BE2C (cell line): ENCODE measurements at regions not wholly inside any gene's neighbourhood (a gene's known extent, or its start where the extent isn't known, plus 50 kb on each side); places are given as distances from the start of the nearest gene placed in this dataset.

ENCODE experiments used
- DNase-seq: peaks from one replicate; pipeline ENCODE4 v3.0.0-alpha.2; 2020
- H3K27me3 ChIP-seq: fragments of 250-450 bp; sonication (Bioruptor Pico); 2 replicates; pipeline ENCODE4 v1.5.1; 2020; ENCODE audit warnings: mild to moderate bottlenecking
- H3K36me3 ChIP-seq: fragments of 250-450 bp; sonication (Bioruptor Pico); 2 replicates; pipeline ENCODE4 v1.5.1; 2020; ENCODE audit warnings: mild to moderate bottlenecking
- H3K4me1 ChIP-seq: fragments of 250-450 bp; sonication (Bioruptor Pico); 2 replicates; pipeline ENCODE4 v1.5.1; 2020
- H3K4me3 ChIP-seq: 2 replicates; pipeline ENCODE4 v1.5.1; 2011; ENCODE audit warnings: low read depth, low read length
- H3K9me3 ChIP-seq: fragments of 250-450 bp; sonication (Bioruptor Pico); 2 replicates; pipeline ENCODE4 v1.5.1; 2020
- TF ChIP-seq, protein P1 (sequence below): IDR thresholded peaks from 2 replicates; pipeline ENCODE4 v1.5.1; 2012; ENCODE audit warnings: mild to moderate bottlenecking, low read depth, low read length

DNA sequence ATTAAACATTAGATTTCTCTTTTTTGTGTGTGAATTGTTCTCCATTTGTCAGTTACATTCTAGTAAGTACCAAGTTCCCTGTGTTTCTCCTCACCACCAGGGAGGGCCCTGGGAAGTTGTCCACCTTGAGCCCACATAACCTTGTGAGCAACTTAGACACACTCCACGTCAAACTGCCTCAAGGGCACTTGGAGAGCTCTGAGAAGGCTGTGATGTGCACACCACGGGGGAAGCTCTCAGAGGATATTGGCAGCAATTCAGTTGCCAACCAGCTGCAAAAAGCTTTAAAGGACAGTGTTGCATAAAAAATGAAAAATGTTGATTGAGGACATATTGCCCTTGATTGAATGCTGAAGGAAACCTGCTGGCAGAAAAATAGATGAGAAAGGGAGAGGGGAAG lies 743.6 kb downstream of the RNF144A start:
- no peak overlapping the region for H3K4me3 ChIP-seq
- H3K27me3 ChIP-seq: no peaks in the 10 kb centered on the region
- H3K4me1 ChIP-seq: no peaks in the 10 kb centered on the region; the same call in 1 of the 2 replicates
- DNase-seq: no peak
- no peaks in the 10 kb centered on the region for H3K36me3 ChIP-seq
- H3K9me3 ChIP-seq: no peaks in the 10 kb centered on the region
- TF ChIP-seq, protein P1, sequence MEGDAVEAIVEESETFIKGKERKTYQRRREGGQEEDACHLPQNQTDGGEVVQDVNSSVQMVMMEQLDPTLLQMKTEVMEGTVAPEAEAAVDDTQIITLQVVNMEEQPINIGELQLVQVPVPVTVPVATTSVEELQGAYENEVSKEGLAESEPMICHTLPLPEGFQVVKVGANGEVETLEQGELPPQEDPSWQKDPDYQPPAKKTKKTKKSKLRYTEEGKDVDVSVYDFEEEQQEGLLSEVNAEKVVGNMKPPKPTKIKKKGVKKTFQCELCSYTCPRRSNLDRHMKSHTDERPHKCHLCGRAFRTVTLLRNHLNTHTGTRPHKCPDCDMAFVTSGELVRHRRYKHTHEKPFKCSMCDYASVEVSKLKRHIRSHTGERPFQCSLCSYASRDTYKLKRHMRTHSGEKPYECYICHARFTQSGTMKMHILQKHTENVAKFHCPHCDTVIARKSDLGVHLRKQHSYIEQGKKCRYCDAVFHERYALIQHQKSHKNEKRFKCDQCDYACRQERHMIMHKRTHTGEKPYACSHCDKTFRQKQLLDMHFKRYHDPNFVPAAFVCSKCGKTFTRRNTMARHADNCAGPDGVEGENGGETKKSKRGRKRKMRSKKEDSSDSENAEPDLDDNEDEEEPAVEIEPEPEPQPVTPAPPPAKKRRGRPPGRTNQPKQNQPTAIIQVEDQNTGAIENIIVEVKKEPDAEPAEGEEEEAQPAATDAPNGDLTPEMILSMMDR: no peak

DNA sequence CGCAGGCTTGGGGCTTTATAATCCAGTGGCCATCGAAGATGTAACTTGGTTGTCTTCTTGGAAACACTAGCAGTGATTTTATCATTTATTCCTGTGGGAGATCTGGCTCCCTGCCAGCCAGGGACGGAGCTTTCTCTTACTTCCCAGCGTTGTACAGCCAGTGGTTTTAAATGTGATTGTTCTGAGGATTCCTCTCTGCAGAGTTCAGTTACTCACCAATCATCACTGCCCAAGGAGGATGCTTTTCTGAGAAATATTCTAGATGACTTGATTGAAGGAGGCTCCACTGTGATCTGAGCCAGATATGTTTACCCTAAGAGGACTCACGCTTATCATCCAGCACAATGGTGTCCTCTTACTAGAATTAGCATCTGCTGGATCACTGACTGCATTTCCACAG lies 744.3 kb downstream of the RNF144A start:
- DNase-seq: no peak
- no peaks in the 10 kb centered on the region; the same call in 1 of the 2 replicates for H3K4me1 ChIP-seq
- H3K36me3 ChIP-seq: no peaks in the 10 kb centered on the region
- H3K27me3 ChIP-seq: no peaks in the 10 kb centered on the region
- TF ChIP-seq, protein P1: no peak
- no peak overlapping the region for H3K4me3 ChIP-seq
- H3K9me3 ChIP-seq: no peaks in the 10 kb centered on the region

DNA sequence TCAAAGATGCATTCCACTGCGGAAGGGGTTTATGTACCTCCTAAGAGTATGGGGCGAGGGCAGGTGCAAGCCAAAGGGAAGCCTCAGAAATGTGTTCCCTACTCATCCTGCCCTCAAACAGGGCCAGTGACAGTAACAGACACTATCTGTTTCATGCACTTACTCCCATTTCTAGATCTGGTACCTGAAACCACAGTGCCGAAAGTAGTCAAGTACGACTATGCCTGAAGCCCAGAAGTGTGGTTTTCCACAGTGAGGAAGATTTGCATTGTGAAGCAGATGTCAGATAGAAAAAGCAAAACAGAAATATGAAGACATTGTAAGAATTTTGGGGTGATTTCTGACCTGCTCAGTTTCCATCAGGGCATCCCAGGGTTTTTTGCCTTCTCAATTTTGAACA lies 748.7 kb downstream of the RNF144A start:
- Histone ChIP-seq H3K4me1 (peaks cover 3% of the 10 kb centered on the region), H3K4me3 (no peak overlapping the region)

DNA sequence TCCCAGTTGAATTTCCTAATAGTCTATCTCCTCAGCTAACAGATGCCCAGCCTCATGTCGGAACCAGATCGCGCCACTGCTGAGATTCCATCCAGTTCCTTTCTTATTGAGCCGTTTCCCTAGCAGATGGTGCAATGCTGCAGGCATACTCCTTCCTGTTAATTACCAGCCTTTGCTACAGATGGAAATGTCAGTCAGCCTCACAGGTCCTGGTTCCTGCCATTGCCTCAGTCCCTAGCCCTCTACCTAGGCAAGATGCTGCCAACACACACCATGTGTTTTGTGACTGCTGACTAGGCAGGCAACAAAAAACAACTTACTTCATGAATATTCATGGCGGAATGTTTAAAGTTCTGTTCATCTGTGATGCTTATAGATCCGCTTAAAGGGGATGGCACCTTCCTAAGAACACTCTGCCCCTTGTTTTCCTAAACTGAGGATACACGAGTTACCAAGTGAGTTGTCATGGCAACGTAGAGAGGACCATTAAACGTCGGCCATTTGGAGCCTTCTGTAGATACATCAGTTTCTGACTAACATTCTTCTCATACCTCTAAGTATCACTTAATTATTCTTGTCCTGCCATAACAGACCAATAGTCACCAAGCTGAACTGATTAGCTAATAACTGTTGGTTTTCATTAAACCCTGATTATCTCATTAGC lies 749.5 kb downstream of the RNF144A start:
- H3K4me1 ChIP-seq: peaks cover 4% of the 10 kb centered on the region
- H3K4me3 ChIP-seq: no peak overlapping the region
- TF ChIP-seq, protein P1: no peak
- H3K9me3 ChIP-seq: no peaks in the 10 kb centered on the region
- no peaks in the 10 kb centered on the region for H3K36me3 ChIP-seq
- H3K27me3 ChIP-seq: no peaks in the 10 kb centered on the region
- DNase-seq: peak; percentile 12

More for the DNA sequence above, 748.7 kb downstream of the RNF144A start:
- TF ChIP-seq, protein P1: no peak
- no peaks in the 10 kb centered on the region for H3K36me3 ChIP-seq
- H3K27me3 ChIP-seq: no peaks in the 10 kb centered on the region
- H3K9me3 ChIP-seq: no peaks in the 10 kb centered on the region
- no peak for DNase-seq

DNA sequence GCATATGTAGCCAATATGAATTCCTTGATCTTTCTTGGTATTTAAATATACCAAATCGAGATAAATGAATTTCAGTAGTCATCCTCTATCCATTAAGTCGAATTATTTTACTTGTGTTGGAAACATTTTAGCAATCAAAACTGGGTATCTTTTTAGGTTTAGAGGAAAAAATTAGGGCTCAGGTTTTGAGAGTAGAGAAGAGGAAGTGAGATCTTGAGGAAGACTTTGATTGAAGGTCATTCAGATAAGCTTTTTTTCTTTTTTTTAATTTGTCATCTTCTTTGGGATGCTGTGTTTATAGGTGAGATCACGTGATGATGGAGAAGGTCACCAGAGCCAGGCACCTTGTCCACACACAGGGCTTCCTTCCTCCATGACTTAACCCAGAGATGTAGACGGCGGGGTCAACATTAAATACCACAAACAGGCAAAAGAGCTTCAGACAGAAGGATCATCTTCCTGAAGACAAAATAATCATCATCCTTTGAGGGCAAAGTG lies 750.1 kb downstream of the RNF144A start:
- no peaks in the 10 kb centered on the region for H3K36me3 ChIP-seq
- H3K4me1 ChIP-seq: peaks cover 4% of the 10 kb centered on the region; the same call in 1 of the 2 replicates
- H3K27me3 ChIP-seq: no peaks in the 10 kb centered on the region
- TF ChIP-seq, protein P1: no peak
- H3K4me3 ChIP-seq: no peak overlapping the region
- no peak for DNase-seq
- H3K9me3 ChIP-seq: no peaks in the 10 kb centered on the region

DNA sequence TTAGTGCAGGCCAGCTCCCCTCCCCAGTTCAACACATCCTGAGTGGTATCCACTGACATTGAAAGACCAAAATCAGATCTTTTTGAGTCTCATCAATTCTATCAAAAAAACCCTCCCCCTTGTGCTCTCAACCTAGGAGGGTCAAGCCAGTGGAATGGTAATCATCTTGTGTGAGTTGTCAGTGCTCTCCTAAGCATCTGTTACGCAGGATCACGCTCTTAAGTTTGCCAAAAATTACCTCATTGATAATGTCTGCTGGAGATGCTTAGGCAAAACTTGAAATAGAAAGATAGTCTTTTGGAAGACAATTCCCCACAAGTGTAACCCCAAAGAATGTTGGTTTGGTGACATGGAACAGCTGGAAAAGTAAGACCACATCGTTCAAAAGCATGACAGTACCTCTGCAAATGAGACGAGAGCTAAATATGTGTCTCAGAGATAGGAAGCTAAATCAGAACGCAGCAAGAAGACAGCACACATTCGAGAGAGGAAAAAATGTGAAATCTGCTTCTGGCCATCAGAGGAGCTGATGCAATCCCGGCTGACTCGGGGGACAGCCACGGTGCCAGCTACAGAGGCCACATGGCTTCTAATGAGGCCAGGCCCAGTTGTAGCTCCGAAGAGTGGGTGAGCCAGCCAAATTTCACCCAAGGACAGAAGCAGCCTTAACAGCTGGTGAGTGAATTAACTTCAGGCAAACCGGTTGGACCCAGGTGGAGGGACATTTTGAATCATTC lies 753.9 kb downstream of the RNF144A start:
- DNase-seq: peak; percentile 34
- no peak overlapping the region for H3K4me3 ChIP-seq
- no peaks in the 10 kb centered on the region for H3K9me3 ChIP-seq
- H3K27me3 ChIP-seq: no peaks in the 10 kb centered on the region
- no peaks in the 10 kb centered on the region for H3K36me3 ChIP-seq
- TF ChIP-seq, protein P1: no peak
- peaks cover 4% of the 10 kb centered on the region; the same call in 1 of the 2 replicates for H3K4me1 ChIP-seq
